ENCODE measurements at regions not wholly inside any gene's neighbourhood (a gene's known extent, or its start where the extent isn't known, plus 50 kb on each side); places are given as distances from the start of the nearest gene placed in this dataset.
"Not testable (repeated sequence)": the region's sequence is repeated elsewhere in the genome, so short reads cannot be mapped to it uniquely, and the experiment has no call there.

DNA sequence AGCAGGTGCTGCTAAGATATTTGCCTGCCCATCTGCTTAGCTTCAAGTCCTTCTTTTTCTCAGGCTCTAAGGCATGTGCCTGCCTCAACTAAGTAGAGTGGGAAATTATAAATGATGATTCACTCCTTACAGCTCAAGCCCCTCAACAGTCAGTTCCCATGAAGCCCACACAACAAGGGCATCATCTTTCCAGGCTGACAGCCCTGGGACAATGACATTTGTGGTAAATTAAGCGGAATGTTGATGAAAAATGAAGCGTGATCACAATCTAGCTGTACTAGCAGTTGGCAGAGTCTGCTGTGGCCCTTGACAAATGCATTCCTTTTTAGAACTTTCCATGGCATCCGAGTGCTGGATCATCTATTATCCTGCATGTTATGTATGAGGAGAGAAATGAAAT lies 548.6 kb downstream of the KIF4B start:
- no peak for DNase-seq (ENCODE audit: extremely low read depth, insufficient read length)
- TF ChIP-seq, protein P1, sequence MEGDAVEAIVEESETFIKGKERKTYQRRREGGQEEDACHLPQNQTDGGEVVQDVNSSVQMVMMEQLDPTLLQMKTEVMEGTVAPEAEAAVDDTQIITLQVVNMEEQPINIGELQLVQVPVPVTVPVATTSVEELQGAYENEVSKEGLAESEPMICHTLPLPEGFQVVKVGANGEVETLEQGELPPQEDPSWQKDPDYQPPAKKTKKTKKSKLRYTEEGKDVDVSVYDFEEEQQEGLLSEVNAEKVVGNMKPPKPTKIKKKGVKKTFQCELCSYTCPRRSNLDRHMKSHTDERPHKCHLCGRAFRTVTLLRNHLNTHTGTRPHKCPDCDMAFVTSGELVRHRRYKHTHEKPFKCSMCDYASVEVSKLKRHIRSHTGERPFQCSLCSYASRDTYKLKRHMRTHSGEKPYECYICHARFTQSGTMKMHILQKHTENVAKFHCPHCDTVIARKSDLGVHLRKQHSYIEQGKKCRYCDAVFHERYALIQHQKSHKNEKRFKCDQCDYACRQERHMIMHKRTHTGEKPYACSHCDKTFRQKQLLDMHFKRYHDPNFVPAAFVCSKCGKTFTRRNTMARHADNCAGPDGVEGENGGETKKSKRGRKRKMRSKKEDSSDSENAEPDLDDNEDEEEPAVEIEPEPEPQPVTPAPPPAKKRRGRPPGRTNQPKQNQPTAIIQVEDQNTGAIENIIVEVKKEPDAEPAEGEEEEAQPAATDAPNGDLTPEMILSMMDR (IDR thresholded peaks at IDR 0.05; ENCODE audit: insufficient read depth, low read length, poor library complexity, severe bottlenecking): no peak
- no peaks in the 10 kb centered on the region for H3K36me3 ChIP-seq (ENCODE audit: control insufficient read depth, insufficient read depth, low read length)
- no peaks in the 10 kb centered on the region; the same call in 1 of the 2 replicates for H3K27me3 ChIP-seq (replicated peaks; ENCODE audit: control insufficient read depth, insufficient read depth, low read length)
- no peak overlapping the region for H3K4me3 ChIP-seq (replicated peaks; ENCODE audit: low read depth, low read length)

DNA sequence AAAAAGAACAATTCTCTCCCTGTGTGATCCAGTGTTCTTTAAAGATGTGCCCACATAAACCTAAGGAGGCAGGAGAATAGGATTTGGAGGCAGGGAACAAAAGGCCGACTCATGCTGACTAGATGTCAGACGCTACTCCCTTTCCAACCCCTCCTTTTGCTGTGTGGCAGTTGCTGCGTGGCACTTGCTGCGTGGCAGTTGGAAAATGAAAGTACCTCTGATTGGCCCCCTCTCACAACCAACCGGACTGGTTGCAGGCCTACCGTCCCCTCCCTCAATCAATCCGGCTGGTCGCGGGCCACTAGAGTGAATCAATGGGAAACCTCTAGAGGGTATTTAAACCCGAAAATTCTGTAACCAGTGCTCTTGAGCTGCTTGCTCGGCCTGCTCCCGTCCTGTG lies 551.0 kb downstream of the KIF4B start:
- no peaks in the 10 kb centered on the region; the same call in 1 of the 2 replicates for H3K27me3 ChIP-seq (replicated peaks; ENCODE audit: control insufficient read depth, insufficient read depth, low read length)
- H3K4me3 ChIP-seq (replicated peaks; ENCODE audit: low read depth, low read length): no peak overlapping the region
- no peak for DNase-seq (ENCODE audit: extremely low read depth, insufficient read length)
- H3K36me3 ChIP-seq (ENCODE audit: control insufficient read depth, insufficient read depth, low read length): no peaks in the 10 kb centered on the region
- TF ChIP-seq, protein P1 (IDR thresholded peaks at IDR 0.05; ENCODE audit: insufficient read depth, low read length, poor library complexity, severe bottlenecking): no peak

DNA sequence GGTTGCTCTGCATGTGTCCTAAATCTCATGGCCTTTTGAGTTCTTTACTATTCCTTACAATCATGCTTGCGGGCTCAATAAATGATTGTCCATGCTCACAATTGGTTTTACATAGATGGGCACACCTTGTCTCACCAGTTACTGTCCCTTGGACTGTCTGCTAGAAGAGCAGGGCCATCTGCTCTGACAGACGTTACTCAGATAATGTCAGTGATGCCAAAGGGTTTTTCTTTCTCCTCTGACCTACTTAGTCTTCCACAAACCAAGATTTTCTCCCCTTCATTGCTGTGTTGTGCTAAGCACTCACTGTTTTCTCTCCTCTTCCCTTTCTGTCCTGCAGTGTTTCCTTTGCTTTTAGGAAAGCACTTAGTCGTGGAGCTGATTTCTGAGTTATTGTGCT lies 562.3 kb downstream of the KIF4B start:
- TF ChIP-seq, protein P1 (IDR thresholded peaks at IDR 0.05; ENCODE audit: insufficient read depth, low read length, poor library complexity, severe bottlenecking): no peak
- Histone ChIP-seq H3K36me3 (ENCODE audit: control insufficient read depth, insufficient read depth, low read length) (no peaks in the 10 kb centered on the region), H3K27me3 (replicated peaks; ENCODE audit: control insufficient read depth, insufficient read depth, low read length) (no peaks in the 10 kb centered on the region), H3K4me3 (replicated peaks; ENCODE audit: low read depth, low read length) (no peak overlapping the region)
- no peak for DNase-seq (ENCODE audit: extremely low read depth, insufficient read length)

DNA sequence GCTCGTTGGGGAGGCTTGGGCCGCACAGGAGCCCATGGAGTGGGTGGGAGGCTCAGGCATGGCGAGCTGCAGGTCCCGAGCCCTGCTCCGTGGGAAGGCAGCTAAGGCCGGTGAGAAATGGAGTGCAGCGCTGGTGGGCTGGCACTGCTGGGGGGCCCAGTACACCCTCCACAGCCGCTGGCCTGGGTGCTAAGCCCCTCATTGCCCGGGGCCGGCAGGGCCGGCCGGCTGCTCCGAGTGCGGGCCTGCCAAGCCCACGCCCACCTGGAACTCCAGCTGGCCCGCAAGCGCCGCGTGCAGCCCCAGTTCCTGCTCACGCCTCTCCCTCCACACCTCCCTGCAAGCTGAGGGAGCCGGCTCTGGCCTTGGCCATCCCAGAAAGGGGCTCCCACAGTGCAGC lies 573.3 kb downstream of the KIF4B start:
- H3K36me3 ChIP-seq (ENCODE audit: control insufficient read depth, insufficient read depth, low read length): not testable (repeated sequence)

DNA sequence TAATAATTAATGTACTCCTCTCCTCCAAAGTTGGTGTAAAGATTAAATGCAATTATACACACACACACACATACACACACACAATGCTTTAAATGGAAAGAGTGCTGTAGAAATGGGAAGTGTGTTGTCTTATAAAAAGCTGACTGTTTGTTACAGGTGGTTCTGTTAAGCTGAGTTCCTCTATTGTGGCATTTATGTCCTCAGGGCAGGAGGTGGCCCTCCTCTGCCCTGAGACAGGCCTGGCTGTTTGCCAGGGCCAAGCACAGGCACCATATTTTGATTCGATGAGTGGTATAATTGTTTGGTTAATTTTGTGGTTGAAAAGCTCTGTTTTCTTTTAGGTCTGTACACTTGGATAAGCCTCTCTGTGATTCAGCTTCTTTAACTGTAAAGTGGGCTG lies 573.9 kb downstream of the KIF4B start:
- no peak for DNase-seq (ENCODE audit: extremely low read depth, insufficient read length)
- H3K36me3 ChIP-seq (ENCODE audit: control insufficient read depth, insufficient read depth, low read length): no peaks in the 10 kb centered on the region
- no peak overlapping the region for H3K4me3 ChIP-seq (replicated peaks; ENCODE audit: low read depth, low read length)
- H3K27me3 ChIP-seq (replicated peaks; ENCODE audit: control insufficient read depth, insufficient read depth, low read length): no peaks in the 10 kb centered on the region
- TF ChIP-seq, protein P1 (IDR thresholded peaks at IDR 0.05; ENCODE audit: insufficient read depth, low read length, poor library complexity, severe bottlenecking): no peak

More for the DNA sequence above, 573.3 kb downstream of the KIF4B start:
- H3K4me3 ChIP-seq (replicated peaks; ENCODE audit: low read depth, low read length); H3K27me3 ChIP-seq (replicated peaks; ENCODE audit: control insufficient read depth, insufficient read depth, low read length); DNase-seq (ENCODE audit: extremely low read depth, insufficient read length): not testable (repeated sequence)

DNA sequence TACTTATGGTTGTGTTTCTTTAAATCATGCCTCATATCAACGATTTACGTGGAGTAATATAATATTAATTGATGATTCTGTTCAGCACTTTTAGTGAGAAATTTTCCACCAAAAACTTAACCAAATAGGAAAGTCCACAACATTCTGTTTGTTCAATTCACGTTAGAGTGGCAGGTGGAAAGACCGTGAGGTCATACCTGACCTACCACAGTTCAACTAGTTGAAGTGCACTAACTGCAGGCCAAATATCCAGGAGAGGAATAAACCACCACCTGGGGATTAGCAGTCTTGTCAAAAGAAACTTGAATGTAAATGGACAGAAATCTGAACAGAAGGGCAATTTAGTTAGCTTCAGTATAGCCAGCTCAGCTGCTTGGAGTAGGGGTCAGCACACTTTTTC lies 577.7 kb downstream of the KIF4B start:
- H3K36me3 ChIP-seq (ENCODE audit: control insufficient read depth, insufficient read depth, low read length): no peaks in the 10 kb centered on the region
- TF ChIP-seq, protein P1 (IDR thresholded peaks at IDR 0.05; ENCODE audit: insufficient read depth, low read length, poor library complexity, severe bottlenecking): no peak
- H3K27me3 ChIP-seq (replicated peaks; ENCODE audit: control insufficient read depth, insufficient read depth, low read length): no peaks in the 10 kb centered on the region
- H3K4me3 ChIP-seq (replicated peaks; ENCODE audit: low read depth, low read length): no peak overlapping the region
- no peak for DNase-seq (ENCODE audit: extremely low read depth, insufficient read length)

Data from GM06990 (cell line).